ENCODE measurements at regions not wholly inside any gene's neighbourhood (a gene's known extent, or its start where the extent isn't known, plus 50 kb on each side); places are given as distances from the start of the nearest gene placed in this dataset.

DNA sequence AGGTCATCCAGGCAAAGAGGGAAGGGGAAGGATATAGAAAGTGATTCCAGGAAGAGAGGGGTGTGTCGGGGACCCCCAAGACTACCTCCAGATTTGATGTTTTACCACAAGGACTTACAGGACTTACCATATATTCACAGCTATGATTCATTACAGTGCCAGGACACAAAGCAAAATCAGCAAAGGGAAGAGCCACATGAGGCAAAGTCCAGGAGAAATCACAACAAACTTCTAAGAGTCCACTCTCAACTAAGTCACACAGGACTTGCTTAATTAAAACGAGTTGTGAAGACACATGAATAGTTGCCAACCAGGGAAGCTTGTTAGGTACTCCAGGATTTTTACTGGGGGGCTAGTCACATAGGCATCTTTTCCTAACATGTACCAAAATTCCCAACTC, 217.3 kb downstream of the TTLL7 start:
- H3K4me3 ChIP-seq: no peak overlapping the region
- TF ChIP-seq CTCF (IDR thresholded peaks at IDR 0.05; ENCODE audit: low read depth, low read length): no peak

DNA sequence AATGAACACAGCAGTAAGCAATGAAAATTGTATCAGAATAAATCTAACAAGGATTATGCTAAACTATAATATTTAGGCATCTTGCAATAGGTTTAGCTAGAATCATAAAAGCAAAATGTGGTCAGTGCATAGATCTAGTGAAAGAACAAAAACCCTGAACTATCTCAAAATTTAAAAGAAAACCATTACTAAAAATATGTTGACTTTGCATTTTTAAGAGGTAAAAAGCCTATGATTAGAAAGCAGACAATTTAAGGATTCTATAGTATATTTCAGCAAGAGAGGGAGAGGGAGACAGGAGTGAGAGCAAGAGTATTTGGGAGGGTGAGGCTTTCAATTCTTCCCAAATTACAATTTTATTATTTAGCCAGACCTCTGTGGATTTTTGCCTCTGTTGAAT, 219.4 kb downstream of the TTLL7 start:
- Histone ChIP-seq H3K9me3 (ENCODE audit: low read depth) (no peaks in the 10 kb centered on the region), H3K4me3 (no peak overlapping the region), H3K4me1 (ENCODE audit: low read depth) (no peaks in the 10 kb centered on the region), H3K36me3 (no peaks in the 10 kb centered on the region), H3K27ac (no peak overlapping the region), H3K27me3 (no peaks in the 10 kb centered on the region)
- no peak for DNase-seq (ENCODE audit: low read depth in 1 of 2, low spot score in 1 of 2)
- no peak for TF ChIP-seq CTCF (IDR thresholded peaks at IDR 0.05; ENCODE audit: low read depth, low read length)

More for the DNA sequence above, 217.3 kb downstream of the TTLL7 start:
- DNase-seq (ENCODE audit: low read depth in 1 of 2, low spot score in 1 of 2): no peak
- Histone ChIP-seq H3K4me1 (ENCODE audit: low read depth) (no peaks in the 10 kb centered on the region), H3K9me3 (ENCODE audit: low read depth) (no peaks in the 10 kb centered on the region), H3K27me3 (no peaks in the 10 kb centered on the region), H3K27ac (no peak overlapping the region), H3K36me3 (no peaks in the 10 kb centered on the region)

- H3K9me3 ChIP-seq (ENCODE audit: low read depth): no peaks in the 10 kb centered on the region
- no peaks in the 10 kb centered on the region for H3K4me1 ChIP-seq (ENCODE audit: low read depth)
- H3K27ac ChIP-seq: no peak overlapping the region
- no peak overlapping the region for H3K4me3 ChIP-seq
- no peak for DNase-seq (ENCODE audit: low read depth in 1 of 2, low spot score in 1 of 2)
- TF ChIP-seq CTCF (IDR thresholded peaks at IDR 0.05; ENCODE audit: low read depth, low read length): no peak
- no peaks in the 10 kb centered on the region for H3K36me3 ChIP-seq
- H3K27me3 ChIP-seq: no peaks in the 10 kb centered on the region
Observed at GRCh38 chr1:83777758-83778101, 221.2 kb downstream of the TTLL7 start.

DNA sequence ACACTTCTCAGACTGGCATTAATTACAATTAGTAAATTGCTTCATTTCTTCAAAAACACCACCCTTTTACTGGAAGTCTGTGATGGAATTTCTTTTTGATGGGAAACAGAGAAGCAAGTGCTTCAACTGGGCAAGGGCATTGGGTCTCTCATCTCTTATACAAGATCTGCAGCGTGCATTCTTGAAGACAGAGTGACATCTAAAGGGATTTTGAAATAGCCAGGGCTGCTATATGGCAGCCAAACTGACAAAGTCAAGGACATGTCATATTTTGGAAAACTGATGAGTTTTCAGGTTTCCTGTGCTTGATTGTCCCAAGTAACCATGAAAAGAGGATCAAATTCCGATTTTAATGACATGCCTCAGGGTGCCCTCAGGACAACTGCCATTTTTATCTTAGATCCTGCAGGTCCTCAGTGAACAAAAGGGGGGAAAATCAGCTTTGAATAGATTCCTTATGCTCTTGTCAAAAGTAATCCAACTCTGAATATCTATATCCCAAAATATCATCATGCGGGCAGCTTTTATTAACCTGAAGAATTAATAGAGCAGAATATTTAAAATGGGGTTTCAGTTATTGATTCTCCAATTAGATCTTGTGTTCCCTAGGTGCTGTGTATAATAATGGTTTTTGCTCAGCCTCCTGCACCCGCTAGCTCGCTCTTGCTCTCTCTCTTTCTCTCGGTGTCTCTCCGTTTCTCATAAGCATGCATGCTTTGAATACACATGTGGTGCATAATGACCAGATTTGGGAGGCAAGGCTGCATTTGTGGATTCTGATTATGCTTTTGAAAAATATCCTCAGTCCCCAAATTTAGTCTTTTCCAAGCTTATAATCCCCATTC, 221.8 kb downstream of the TTLL7 start:
- no peak for TF ChIP-seq CTCF (IDR thresholded peaks at IDR 0.05; ENCODE audit: low read depth, low read length)
- H3K36me3 ChIP-seq: no peaks in the 10 kb centered on the region
- no peaks in the 10 kb centered on the region for H3K27me3 ChIP-seq
- H3K4me1 ChIP-seq (ENCODE audit: low read depth): no peaks in the 10 kb centered on the region
- no peak overlapping the region for H3K4me3 ChIP-seq
- no peak for DNase-seq (ENCODE audit: low read depth in 1 of 2, low spot score in 1 of 2)
- no peak overlapping the region for H3K27ac ChIP-seq
- H3K9me3 ChIP-seq (ENCODE audit: low read depth): no peaks in the 10 kb centered on the region

- H3K4me1 ChIP-seq (ENCODE audit: low read depth): no peaks in the 10 kb centered on the region
- H3K27ac ChIP-seq: no peak overlapping the region
- H3K36me3 ChIP-seq: no peaks in the 10 kb centered on the region
- TF ChIP-seq CTCF (IDR thresholded peaks at IDR 0.05; ENCODE audit: low read depth, low read length): no peak
- H3K27me3 ChIP-seq: no peaks in the 10 kb centered on the region
- no peak overlapping the region for H3K4me3 ChIP-seq
- no peaks in the 10 kb centered on the region for H3K9me3 ChIP-seq (ENCODE audit: low read depth)
- DNase-seq (ENCODE audit: low read depth in 1 of 2, low spot score in 1 of 2): no peak
Observed at GRCh38 chr1:83775977-83776603, 222.8 kb downstream of the TTLL7 start.
